HCT116 (cell line): ENCODE measurements at regions not wholly inside any gene's neighbourhood (a gene's known extent, or its start where the extent isn't known, plus 50 kb on each side); places are given as distances from the start of the nearest gene placed in this dataset.

Experiments used
- CTCF ChIP-seq, 3 experiments: fragments of 200-600 bp in 1 of 3; sonication (generic) in 1 of 3; IDR thresholded peaks in 2 of 3; conservative IDR thresholded peaks in 1 of 3; 2 replicates each; pipeline ENCODE4 v1.5.1; 2012 to 2017; ENCODE audit warnings: low read depth in 2 of 3, low read length in 2 of 3, antibody characterized with exemption in 1 of 3, borderline replicate concordance in 1 of 3, control low read depth in 1 of 3, mild to moderate bottlenecking in 1 of 3, mixed read lengths in 1 of 3, mixed run types in 1 of 3, moderate library complexity in 1 of 3; ENCODE audit not compliant: insufficient read depth in 1 of 3
- EZH2 ChIP-seq: fragments of 200-600 bp; sonication (generic); IDR thresholded peaks from 2 replicates; pipeline ENCODE4 v1.6.1; 2017; ENCODE audit warnings: antibody characterized with exemption, mixed run types
- POLR2A ChIP-seq: IDR thresholded peaks from 2 replicates; pipeline ENCODE4 v1.7.0; 2011; ENCODE audit warnings: borderline replicate concordance; ENCODE audit not compliant: insufficient read depth, insufficient read length; ENCODE audit errors: extremely low read depth
- POLR2AphosphoS5 ChIP-seq: IDR thresholded peaks from 2 replicates; pipeline ENCODE4 v1.6.1; 2011; ENCODE audit warnings: mild to moderate bottlenecking, low read depth, low read length, moderate library complexity
- RAD21 ChIP-seq: IDR thresholded peaks from 2 replicates; pipeline ENCODE4 v1.6.1; 2012; ENCODE audit warnings: low read depth, mild to moderate bottlenecking
- TCF7L2 ChIP-seq: IDR thresholded peaks from 2 replicates; pipeline ENCODE4 v1.7.0; 2011; ENCODE audit warnings: borderline replicate concordance, inconsistent platforms; ENCODE audit not compliant: insufficient read depth, insufficient read length; ENCODE audit errors: extremely low read depth
- TF ChIP-seq, protein P1 (sequence below): IDR thresholded peaks from 2 replicates; pipeline ENCODE4 v1.6.1; 2012
- TF ChIP-seq, protein P2 (sequence below): IDR thresholded peaks from 2 replicates; pipeline ENCODE4 v1.6.1; 2012

- TF ChIP-seq CTCF (IDR thresholded peaks at IDR 0.05 in 2 of 3, conservative IDR thresholded peaks at IDR 0.05 in 1 of 3; ENCODE audit: borderline replicate concordance in 1 of 3, insufficient read depth in 1 of 3, low read depth in 2 of 3, low read length in 2 of 3) (no peak), POLR2A (no peak), EZH2 (no peak), TCF7L2 (no peak), POLR2AphosphoS5 (no peak), RAD21 (no peak)
- TF ChIP-seq, protein P1, sequence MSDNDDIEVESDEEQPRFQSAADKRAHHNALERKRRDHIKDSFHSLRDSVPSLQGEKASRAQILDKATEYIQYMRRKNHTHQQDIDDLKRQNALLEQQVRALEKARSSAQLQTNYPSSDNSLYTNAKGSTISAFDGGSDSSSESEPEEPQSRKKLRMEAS: no peak
- TF ChIP-seq, protein P2, sequence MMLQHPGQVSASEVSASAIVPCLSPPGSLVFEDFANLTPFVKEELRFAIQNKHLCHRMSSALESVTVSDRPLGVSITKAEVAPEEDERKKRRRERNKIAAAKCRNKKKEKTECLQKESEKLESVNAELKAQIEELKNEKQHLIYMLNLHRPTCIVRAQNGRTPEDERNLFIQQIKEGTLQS: no peak
Observed at GRCh38 chr2:224126003-224126402, 86.9 kb upstream of the SERPINE2 start.
